CD14-positive monocyte (primary cell): ENCODE measurements at regions not wholly inside any gene's neighbourhood (a gene's known extent, or its start where the extent isn't known, plus 50 kb on each side); places are given as distances from the start of the nearest gene placed in this dataset.

Source experiments
- DNase-seq, 3 donors: peaks; one replicate each; pipeline ENCODE4 v3.0.0-alpha.2; 2011 to 2022
- H2AFZ ChIP-seq: 2 replicates; pipeline ENCODE4 v1.6.0; 2012; ENCODE audit warnings: mild to moderate bottlenecking, low read depth, low read length, inconsistent platforms; ENCODE audit not compliant: insufficient read depth, poor library complexity, severe bottlenecking
- H3K27ac ChIP-seq, 2 donors: 1 replicate in 1 of 2; 2 replicates in 1 of 2; pipeline ENCODE4 v1.5.1; 2012 to 2013; ENCODE audit warnings: low read length in 2 of 2, control low read depth in 1 of 2, inconsistent platforms in 1 of 2, low read depth in 1 of 2, mild to moderate bottlenecking in 1 of 2
- H3K27me3 ChIP-seq, 2 donors: one replicate each; pipeline versions ENCODE4 v1.6.0 to v1.6.1; 2011 to 2013; ENCODE audit warnings: low read length in 2 of 2; ENCODE audit not compliant: control insufficient read depth in 2 of 2, insufficient read depth in 2 of 2
- H3K36me3 ChIP-seq, 2 donors: replicated peaks in 1 of 2; 1 replicate in 1 of 2; 2 replicates in 1 of 2; pipeline versions ENCODE4 v1.5.1 to v1.6.1; 2012 to 2013; ENCODE audit warnings: low read length in 2 of 2, control low read depth in 1 of 2, inconsistent platforms in 1 of 2, mild to moderate bottlenecking in 1 of 2; ENCODE audit not compliant: insufficient read depth in 2 of 2, control insufficient read depth in 1 of 2
- H3K4me1 ChIP-seq, 2 donors: 1 replicate in 1 of 2; 2 replicates in 1 of 2; pipeline versions ENCODE4 v1.5.1 to v1.6.1; 2012 to 2013; ENCODE audit warnings: low read length in 2 of 2, control low read depth in 1 of 2, inconsistent platforms in 1 of 2, mild to moderate bottlenecking in 1 of 2, moderate library complexity in 1 of 2; ENCODE audit not compliant: insufficient read depth in 2 of 2, control insufficient read depth in 1 of 2
- H3K4me2 ChIP-seq: replicated peaks from 2 replicates; pipeline ENCODE3; 2012; ENCODE audit warnings: low read length, moderate library complexity, mild to moderate bottlenecking; ENCODE audit not compliant: poor library complexity, severe bottlenecking; ENCODE audit errors: extremely low read depth
- H3K4me3 ChIP-seq, 3 experiments: fragments of 200-600 bp in 1 of 3; sonication (generic) in 1 of 3; replicated peaks in 1 of 3; 1 replicate in 2 of 3; 2 replicates in 1 of 3; pipeline ENCODE4 v1.5.1; 2011 to 2013; ENCODE audit warnings: low read length in 3 of 3, mild to moderate bottlenecking in 3 of 3, control low read depth in 2 of 3, low read depth in 2 of 3, inconsistent platforms in 1 of 3, moderate library complexity in 1 of 3
- H3K79me2 ChIP-seq: 2 replicates; pipeline ENCODE4 v1.6.0; 2012; ENCODE audit warnings: mild to moderate bottlenecking, control low read depth, inconsistent platforms, low read length, moderate library complexity; ENCODE audit not compliant: insufficient read depth
- H3K9ac ChIP-seq: 2 replicates; pipeline ENCODE4 v1.6.0; 2017; ENCODE audit warnings: low read length, mild to moderate bottlenecking; ENCODE audit not compliant: insufficient read depth, poor library complexity, severe bottlenecking
- H3K9me3 ChIP-seq, 2 donors: replicated peaks in 1 of 2; 1 replicate in 1 of 2; 2 replicates in 1 of 2; pipeline versions ENCODE4 v1.5.1 to v1.6.1; 2012 to 2013; ENCODE audit warnings: low read length in 2 of 2, control low read depth in 1 of 2; ENCODE audit not compliant: control insufficient read depth in 1 of 2, insufficient read depth in 1 of 2
- H4K20me1 ChIP-seq: 2 replicates; pipeline ENCODE4 v1.6.0; 2012; ENCODE audit warnings: mild to moderate bottlenecking, low read length, control low read depth, moderate library complexity; ENCODE audit not compliant: insufficient read depth
- H3K27ac Mint-ChIP-seq, 7 donors: one replicate each; pipeline ENCODE4 v1.8.0; 2020; ENCODE audit warnings: mild to moderate bottlenecking in 7 of 7, mixed read lengths in 7 of 7, moderate library complexity in 6 of 7, inconsistent platforms in 2 of 7
- H3K27me3 Mint-ChIP-seq, 3 donors: one replicate each; pipeline ENCODE4 v1.8.0; 2021 to 2022; ENCODE audit warnings: low read depth in 3 of 3, mild to moderate bottlenecking in 3 of 3, mixed read lengths in 3 of 3, moderate library complexity in 3 of 3, inconsistent platforms in 1 of 3
- H3K36me3 Mint-ChIP-seq, 2 donors: one replicate each; pipeline ENCODE4 v1.8.0; 2020; ENCODE audit warnings: mixed read lengths in 2 of 2, inconsistent platforms in 1 of 2, mild to moderate bottlenecking in 1 of 2
- H3K4me1 Mint-ChIP-seq: one replicate; pipeline ENCODE4 v1.8.0; 2020; ENCODE audit warnings: mild to moderate bottlenecking, mixed read lengths
- H3K4me3 Mint-ChIP-seq, 2 donors: one replicate each; pipeline ENCODE4 v1.8.0; 2020; ENCODE audit warnings: mild to moderate bottlenecking in 2 of 2, mixed read lengths in 2 of 2, moderate library complexity in 1 of 2
- H3K9me3 Mint-ChIP-seq, 7 donors: one replicate each; pipeline ENCODE4 v1.8.0; 2020 to 2022; ENCODE audit warnings: mixed read lengths in 7 of 7, mild to moderate bottlenecking in 6 of 7, moderate library complexity in 6 of 7, inconsistent platforms in 2 of 7
- CTCF ChIP-seq: fragments of 200-600 bp; IDR thresholded peaks from one replicate; pipeline ENCODE4 v1.8.0; 2022; ENCODE audit warnings: antibody characterized with exemption, mild to moderate bottlenecking
- WGBS: methylation state at CpG from one replicate; pipeline ENCODE4 v1.1.5; 2013; ENCODE audit warnings: missing lambda C conversion rate; ENCODE audit not compliant: insufficient coverage; 5-methylcytosine and 5-hydroxymethylcytosine counted together
- intact Hi-C, 2 donors: fragments of 100-400 bp; cut with micrococcal nuclease; formaldehyde crosslinking; loops; one replicate each; pipeline versions ENCODE4 v1.15.0 to v1.15.1; 2023

GRCh38 chr9:118575341-118576070, 793.7 kb downstream of the BRINP1 start:
- intact Hi-C loops: no loop called here
- Histone ChIP-seq H3K9me3 (peaks cover 2 to 4% of the 10 kb centered on the region in 2 donors), H2AFZ (no peak overlapping the region), H3K4me3 (no peak overlapping the region), H3K9ac (no peak overlapping the region), H3K27ac (no peak overlapping the region), H4K20me1 (no peaks in the 10 kb centered on the region), H3K4me1 (no peaks in the 10 kb centered on the region), H3K4me2 (no peak overlapping the region), H3K36me3 (no peaks in the 10 kb centered on the region), H3K27me3 (no peaks in the 10 kb centered on the region), H3K79me2 (no peaks in the 10 kb centered on the region)
- TF ChIP-seq CTCF: no peak
- no peaks in the 10 kb centered on the region for H3K4me1 Mint-ChIP-seq
- H3K4me3 Mint-ChIP-seq: no peak overlapping the region
- no peak overlapping the region for H3K27ac Mint-ChIP-seq
- H3K36me3 Mint-ChIP-seq: no peaks in the 10 kb centered on the region
- no CpG with 5 or more reads among the region's 2 CpGs for WGBS
- no peaks in the 10 kb centered on the region for H3K27me3 Mint-ChIP-seq
- DNase-seq: no peak
- H3K9me3 Mint-ChIP-seq: peaks cover 0 to 8% (median 0%) of the 10 kb centered on the region in 7 donors

GRCh38 chr9:118577121-118577520, 792.1 kb downstream of the BRINP1 start:
- Histone ChIP-seq H3K9me3 (peaks cover 2 to 4% of the 10 kb centered on the region in 2 donors), H3K27ac (no peak overlapping the region), H3K27me3 (no peaks in the 10 kb centered on the region), H4K20me1 (no peaks in the 10 kb centered on the region), H3K79me2 (no peaks in the 10 kb centered on the region), H2AFZ (no peak overlapping the region), H3K36me3 (no peaks in the 10 kb centered on the region), H3K4me1 (no peaks in the 10 kb centered on the region), H3K4me3 (no peak overlapping the region), H3K9ac (no peak overlapping the region), H3K4me2 (no peak overlapping the region)
- Mint-ChIP-seq H3K9me3 (peaks cover 0 to 8% (median 0%) of the 10 kb centered on the region in 7 donors), H3K27me3 (no peaks in the 10 kb centered on the region), H3K36me3 (no peaks in the 10 kb centered on the region), H3K4me1 (no peaks in the 10 kb centered on the region), H3K27ac (no peak overlapping the region), H3K4me3 (no peak overlapping the region)
- no peak for TF ChIP-seq CTCF
- no peak for DNase-seq
- intact Hi-C loops: no loop called here
- WGBS: no CpG with 5 or more reads among the region's 1 CpG
